ENCODE measurements at regions not wholly inside any gene's neighbourhood (a gene's known extent, or its start where the extent isn't known, plus 50 kb on each side); places are given as distances from the start of the nearest gene placed in this dataset.

DNA sequence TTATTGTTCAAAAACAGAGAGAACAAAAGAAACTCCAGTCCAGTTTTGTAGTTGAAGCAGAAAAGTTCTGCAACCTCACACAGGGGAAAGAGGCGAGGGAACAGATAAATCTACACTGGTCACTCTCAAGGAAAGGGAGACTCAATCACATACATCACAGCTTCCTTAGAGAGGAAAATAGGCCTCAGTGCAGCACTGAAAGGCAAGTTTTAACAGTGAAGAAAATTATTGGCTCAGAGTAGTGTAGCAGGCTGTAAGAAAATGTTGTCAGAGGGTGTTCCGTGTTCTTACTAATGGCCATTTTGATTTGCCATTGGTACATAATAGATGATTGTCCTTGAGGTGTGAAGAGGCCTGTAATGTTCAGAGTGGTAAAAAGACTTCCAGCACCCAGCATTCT lies 530.0 kb upstream of the CDH6 start:
- TF ChIP-seq, protein P1, sequence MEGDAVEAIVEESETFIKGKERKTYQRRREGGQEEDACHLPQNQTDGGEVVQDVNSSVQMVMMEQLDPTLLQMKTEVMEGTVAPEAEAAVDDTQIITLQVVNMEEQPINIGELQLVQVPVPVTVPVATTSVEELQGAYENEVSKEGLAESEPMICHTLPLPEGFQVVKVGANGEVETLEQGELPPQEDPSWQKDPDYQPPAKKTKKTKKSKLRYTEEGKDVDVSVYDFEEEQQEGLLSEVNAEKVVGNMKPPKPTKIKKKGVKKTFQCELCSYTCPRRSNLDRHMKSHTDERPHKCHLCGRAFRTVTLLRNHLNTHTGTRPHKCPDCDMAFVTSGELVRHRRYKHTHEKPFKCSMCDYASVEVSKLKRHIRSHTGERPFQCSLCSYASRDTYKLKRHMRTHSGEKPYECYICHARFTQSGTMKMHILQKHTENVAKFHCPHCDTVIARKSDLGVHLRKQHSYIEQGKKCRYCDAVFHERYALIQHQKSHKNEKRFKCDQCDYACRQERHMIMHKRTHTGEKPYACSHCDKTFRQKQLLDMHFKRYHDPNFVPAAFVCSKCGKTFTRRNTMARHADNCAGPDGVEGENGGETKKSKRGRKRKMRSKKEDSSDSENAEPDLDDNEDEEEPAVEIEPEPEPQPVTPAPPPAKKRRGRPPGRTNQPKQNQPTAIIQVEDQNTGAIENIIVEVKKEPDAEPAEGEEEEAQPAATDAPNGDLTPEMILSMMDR (conservative IDR thresholded peaks at IDR 0.05) = no peak
- no peak overlapping the region for H3K27ac ChIP-seq

DNA sequence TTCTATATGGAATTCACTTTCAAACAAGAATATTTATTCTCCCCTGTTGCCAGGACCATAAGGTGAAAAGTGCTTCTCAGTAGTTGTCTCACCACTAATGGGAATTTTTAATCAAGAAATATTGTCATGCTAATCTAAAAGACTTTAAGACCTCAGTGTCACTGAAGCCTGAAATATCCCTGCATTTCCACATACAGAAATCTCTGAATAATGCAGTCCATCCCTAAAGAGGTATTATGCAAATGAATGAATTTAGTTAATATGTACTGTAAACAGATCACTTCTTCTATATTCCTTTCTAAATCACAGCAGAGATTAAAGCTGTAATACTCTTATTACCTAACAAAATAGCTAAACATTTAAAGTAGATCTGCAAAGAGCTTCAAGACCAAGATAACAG lies 531.1 kb upstream of the CDH6 start:
- TF ChIP-seq, protein P1 (conservative IDR thresholded peaks at IDR 0.05) = no peak
- H3K27ac ChIP-seq = no peak overlapping the region

DNA sequence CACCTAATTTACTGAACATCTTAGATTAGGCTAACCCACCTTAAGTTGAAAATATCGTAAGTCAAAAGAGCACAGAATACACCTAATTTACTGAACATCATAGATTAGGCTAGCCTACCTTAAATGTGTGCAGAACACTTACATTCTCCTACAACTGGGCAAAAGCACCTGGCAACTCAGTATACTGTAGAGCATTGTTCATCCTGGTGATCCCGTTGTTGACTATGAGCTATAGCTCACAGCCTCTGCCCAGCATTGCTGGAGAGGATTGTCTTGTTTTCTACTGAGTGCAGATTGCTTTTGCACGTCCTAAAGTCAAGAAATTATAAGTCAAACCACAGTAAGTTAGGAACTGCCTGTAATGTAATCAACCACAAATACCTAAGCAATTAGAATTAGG lies 531.8 kb upstream of the CDH6 start:
- H3K27ac ChIP-seq = no peak overlapping the region
- TF ChIP-seq, protein P1 (conservative IDR thresholded peaks at IDR 0.05) = no peak

DNA sequence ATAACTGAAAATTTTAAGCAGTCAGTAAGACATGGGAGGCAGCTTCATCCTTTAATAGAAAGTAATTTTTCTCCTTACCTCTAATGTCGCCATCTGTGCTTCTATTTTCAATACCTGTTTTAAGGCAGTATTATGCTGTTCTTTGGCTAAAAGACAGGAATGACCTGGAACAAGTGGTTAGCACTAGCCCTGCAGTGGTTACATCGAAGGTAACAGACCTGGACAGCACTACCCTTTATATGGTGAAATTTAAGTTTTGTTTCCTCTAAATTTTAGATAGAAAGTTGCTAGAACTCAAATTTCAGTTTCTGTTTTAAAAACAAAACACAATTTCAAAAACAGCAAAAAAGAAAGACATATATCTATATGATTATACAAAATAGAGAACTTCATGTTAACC lies 534.1 kb upstream of the CDH6 start:
- no peak overlapping the region for H3K27ac ChIP-seq
- TF ChIP-seq, protein P1 (conservative IDR thresholded peaks at IDR 0.05) = no peak

DNA sequence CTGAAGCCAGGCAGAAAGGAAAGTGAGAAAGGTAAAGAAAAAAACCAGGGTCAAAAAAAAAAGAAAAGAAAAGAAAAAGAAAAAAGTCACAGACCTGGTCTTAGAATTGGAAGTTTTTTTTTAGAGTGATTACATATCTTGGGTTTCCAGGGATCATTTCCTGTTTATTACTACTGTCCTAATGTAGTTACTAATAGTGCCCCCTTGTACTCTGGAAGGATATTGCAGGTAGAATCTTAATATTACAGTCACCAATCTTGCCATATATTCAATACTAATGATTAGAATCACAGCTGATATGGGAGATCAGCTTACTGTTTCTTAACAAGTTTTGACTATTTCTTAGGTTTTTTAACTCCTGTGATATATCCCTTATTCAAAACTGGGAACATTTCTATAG lies 543.2 kb upstream of the CDH6 start:
- TF ChIP-seq, protein P1 (conservative IDR thresholded peaks at IDR 0.05) = peak; percentile 26; the same call in 1 of the 2 replicates
- no peak overlapping the region for H3K27ac ChIP-seq

DNA sequence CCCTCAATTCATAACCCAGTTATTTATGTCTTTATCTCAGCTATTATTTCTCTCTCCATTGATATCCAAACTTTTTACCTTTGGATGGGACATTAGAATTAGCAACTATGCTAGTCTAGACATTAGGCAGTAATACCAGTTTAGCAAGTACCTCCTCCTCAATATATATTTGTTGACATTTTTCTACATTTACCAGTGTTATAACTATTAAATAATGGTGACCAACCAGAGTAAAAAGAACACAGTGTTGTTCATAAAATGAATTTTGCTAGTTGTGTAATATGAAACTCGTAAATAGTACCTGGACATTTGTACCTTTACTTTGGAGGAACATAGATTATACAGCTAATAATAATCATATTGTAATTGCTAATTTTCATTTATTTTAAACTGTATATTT lies 554.6 kb upstream of the CDH6 start:
- TF ChIP-seq, protein P1 (conservative IDR thresholded peaks at IDR 0.05) = no peak

DNA sequence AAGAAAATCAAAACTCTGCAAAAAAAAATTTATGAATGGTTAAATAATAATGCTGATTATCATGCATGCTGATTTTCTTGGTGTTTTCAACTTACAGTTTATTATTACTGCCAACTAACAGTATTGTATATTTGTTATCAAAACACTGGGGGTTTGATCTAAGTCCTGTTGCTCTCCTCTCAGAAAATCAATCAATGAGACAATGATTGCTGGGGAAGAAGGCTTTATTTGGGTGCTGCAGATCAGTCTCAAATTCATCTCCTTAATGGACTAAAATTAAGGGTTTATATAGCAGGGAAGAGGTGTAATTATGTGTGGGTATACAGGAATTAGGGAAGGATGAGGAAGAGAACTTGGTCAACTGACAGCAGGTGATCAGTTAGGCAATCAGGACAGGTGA lies 565.5 kb upstream of the CDH6 start:
- TF ChIP-seq, protein P1 (conservative IDR thresholded peaks at IDR 0.05) = no peak
- no peak overlapping the region for H3K27ac ChIP-seq

More for the DNA sequence above, 554.6 kb upstream of the CDH6 start:
- H3K27ac ChIP-seq = no peak overlapping the region

DNA sequence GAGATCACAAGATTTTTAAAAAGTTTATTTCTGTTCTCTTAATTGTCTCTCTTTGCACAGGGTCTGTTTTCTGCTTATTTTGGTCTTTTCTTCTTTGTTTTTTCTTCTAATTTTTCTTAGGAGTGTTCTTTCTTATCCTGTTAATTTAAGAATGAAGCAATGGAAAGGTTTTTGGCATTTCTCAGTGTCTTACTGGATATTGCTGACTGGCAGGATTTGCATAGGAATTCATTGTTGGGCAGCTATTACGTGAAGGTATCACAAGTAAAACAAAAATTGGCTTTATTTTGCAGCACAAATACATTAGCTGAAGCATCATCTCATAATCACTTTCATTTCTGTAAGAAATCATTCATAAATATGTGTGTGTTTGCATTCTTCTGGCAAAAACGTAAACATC lies 566.9 kb upstream of the CDH6 start:
- no peak overlapping the region for H3K27ac ChIP-seq
- TF ChIP-seq, protein P1 (conservative IDR thresholded peaks at IDR 0.05) = no peak

Measured in VCaP (cell line).